B cell (primary cell): ENCODE measurements at regions not wholly inside any gene's neighbourhood (a gene's known extent, or its start where the extent isn't known, plus 50 kb on each side); places are given as distances from the start of the nearest gene placed in this dataset.

ENCODE experiments used
- ATAC-seq: fragments of 200-7000 bp; cut with Tn5 transposase; one replicate; pipeline ENCODE4 v1.10.0; 2021; ENCODE audit warnings: low read depth, mild to moderate bottlenecking, moderate number of reproducible peaks, moderate library complexity
- CTCF ChIA-PET: fragments of 350-600 bp; sonication (Branson Sonifier 250); formaldehyde crosslinking; loops from one replicate; lab custom pipeline; 2021; ENCODE audit warnings: antibody characterized with exemption, inconsistent platforms; lab: Charles Lee
- POLR2A ChIA-PET: fragments of 350-600 bp; sonication (Branson Sonifier 250); formaldehyde crosslinking; loops from one replicate; lab custom pipeline; 2021; ENCODE audit warnings: antibody characterized with exemption; lab: Charles Lee
- DNase-seq: peaks from one replicate; pipeline ENCODE4 v3.0.0; 2013
- H2AFZ ChIP-seq: 2 replicates; pipeline ENCODE4 v1.6.1; 2012; ENCODE audit warnings: mild to moderate bottlenecking, low read depth, low read length; ENCODE audit not compliant: insufficient read depth, poor library complexity, severe bottlenecking
- H3K27ac ChIP-seq, 2 donors: 1 replicate in 1 of 2; 2 replicates in 1 of 2; pipeline ENCODE4 v1.5.1; 2012 to 2013; ENCODE audit warnings: low read length in 2 of 2, mild to moderate bottlenecking in 2 of 2, moderate library complexity in 1 of 2
- H3K27me3 ChIP-seq, 4 experiments: fragments of 200-600 bp in 1 of 4; sonication (generic) in 1 of 4; replicated peaks in 1 of 4; 1 replicate in 2 of 4; 2 replicates in 2 of 4; pipeline versions ENCODE4 v1.6.1 to v1.7.0; 2013 to 2016; ENCODE audit warnings: low read length in 3 of 4, mild to moderate bottlenecking in 2 of 4, mixed read lengths in 1 of 4, moderate library complexity in 1 of 4; ENCODE audit not compliant: insufficient read depth in 4 of 4, control insufficient read depth in 3 of 4; ENCODE audit errors: control extremely low read depth in 1 of 4
- H3K36me3 ChIP-seq, 2 experiments: replicated peaks in 1 of 2; 1 replicate in 1 of 2; 2 replicates in 1 of 2; pipeline versions ENCODE4 v1.6.1 to v1.7.1; 2013; ENCODE audit warnings: low read length in 1 of 2; ENCODE audit not compliant: insufficient read depth in 2 of 2, control insufficient read depth in 1 of 2; ENCODE audit errors: control extremely low read depth in 1 of 2, extremely low read depth in 1 of 2
- H3K4me1 ChIP-seq, 2 donors: fragments of 200-600 bp in 1 of 2; sonication (generic) in 1 of 2; 1 replicate in 1 of 2; 2 replicates in 1 of 2; pipeline versions ENCODE4 v1.5.1 to v1.6.1; 2013 to 2017; ENCODE audit warnings: low read length in 2 of 2; ENCODE audit not compliant: control insufficient read depth in 2 of 2, insufficient read depth in 2 of 2
- H3K4me2 ChIP-seq: replicated peaks from 2 replicates; pipeline ENCODE3; 2012; ENCODE audit warnings: mild to moderate bottlenecking, low read depth, low read length; ENCODE audit not compliant: poor library complexity, severe bottlenecking
- H3K4me3 ChIP-seq, 5 experiments: fragments of 200-600 bp in 1 of 5; sonication (generic) in 1 of 5; 1 replicate in 3 of 5; 2 replicates in 2 of 5; pipeline versions ENCODE4 v1.5.1 to v1.7.0; 2011 to 2016; ENCODE audit warnings: low read length in 4 of 5, mild to moderate bottlenecking in 4 of 5, low read depth in 2 of 5, control low read depth in 1 of 5, moderate library complexity in 1 of 5; ENCODE audit not compliant: insufficient read depth in 1 of 5; ENCODE audit errors: control extremely low read depth in 1 of 5, extremely low read depth in 1 of 5
- H3K79me2 ChIP-seq: fragments of 200-600 bp; sonication (generic); one replicate; pipeline ENCODE4 v1.6.0; 2016; ENCODE audit warnings: low read length; ENCODE audit not compliant: control insufficient read depth, insufficient read depth
- H3K9ac ChIP-seq: fragments of 200-600 bp; sonication (generic); 2 replicates; pipeline ENCODE4 v1.6.1; 2017; ENCODE audit warnings: mild to moderate bottlenecking, low read length, moderate library complexity
- H3K9me3 ChIP-seq, 3 donors: one replicate each; pipeline versions ENCODE4 v1.6.1 to v1.7.1; 2013; ENCODE audit warnings: low read length in 2 of 3; ENCODE audit not compliant: control insufficient read depth in 2 of 3, insufficient read depth in 1 of 3; ENCODE audit errors: control extremely low read depth in 1 of 3
- H4K20me1 ChIP-seq: 2 replicates; pipeline ENCODE4 v1.6.0; 2012; ENCODE audit warnings: mild to moderate bottlenecking, low read length; ENCODE audit not compliant: insufficient read depth, control insufficient read depth, poor library complexity, severe bottlenecking
- H3K27ac Mint-ChIP-seq: one replicate; pipeline ENCODE4 v1.8.0; 2021; ENCODE audit warnings: mixed read lengths
- H3K27me3 Mint-ChIP-seq: one replicate; pipeline ENCODE4 v1.8.0; 2021; ENCODE audit warnings: mixed read lengths
- H3K4me1 Mint-ChIP-seq: one replicate; pipeline ENCODE4 v1.8.0; 2021; ENCODE audit warnings: mixed read lengths
- H3K4me3 Mint-ChIP-seq: one replicate; pipeline ENCODE4 v1.8.0; 2021; ENCODE audit warnings: mixed read lengths
- H3K9me3 Mint-ChIP-seq: one replicate; pipeline ENCODE4 v1.8.0; 2022; ENCODE audit warnings: mixed read lengths; ENCODE audit not compliant: insufficient read depth
- CTCF ChIP-seq: fragments of 200-600 bp; IDR thresholded peaks from one replicate; pipeline ENCODE4 v1.8.0; 2022; ENCODE audit warnings: antibody characterized with exemption, mild to moderate bottlenecking
- EZH2 ChIP-seq: IDR thresholded peaks from 2 replicates; pipeline ENCODE4 v1.6.1; 2012; ENCODE audit warnings: borderline replicate concordance, low read depth, mild to moderate bottlenecking, moderate library complexity, low read length; ENCODE audit not compliant: insufficient read depth, poor library complexity, severe bottlenecking
- WGBS: methylation state at CpG from one replicate; pipeline ENCODE4 v1.1.5; 2013; ENCODE audit warnings: missing lambda C conversion rate; ENCODE audit not compliant: insufficient coverage; 5-methylcytosine and 5-hydroxymethylcytosine counted together
- intact Hi-C: fragments of 100-400 bp; cut with micrococcal nuclease; formaldehyde crosslinking; loops from one replicate; pipeline ENCODE4 v1.10.0; 2022

GRCh38 chr4:181593703-181594102 lies 649.5 kb upstream of the TENM3 start:
- H2AFZ ChIP-seq: no peak overlapping the region
- H3K9me3 ChIP-seq: no peaks in the 10 kb centered on the region
- H3K9ac ChIP-seq: no peak overlapping the region
- H3K27ac ChIP-seq: no peak overlapping the region
- Mint-ChIP-seq H3K27me3 (no peaks in the 10 kb centered on the region), H3K4me1 (no peaks in the 10 kb centered on the region), H3K27ac (no peak overlapping the region), H3K4me3 (no peak overlapping the region), H3K9me3 (no peaks in the 10 kb centered on the region)
- no peaks in the 10 kb centered on the region for H3K4me1 ChIP-seq
- ChIA-PET CTCF (no interaction called here), POLR2A (no interaction called here)
- no peak for TF ChIP-seq EZH2
- TF ChIP-seq CTCF: no peak
- H3K79me2 ChIP-seq: no peaks in the 10 kb centered on the region
- H3K36me3 ChIP-seq: no peaks in the 10 kb centered on the region
- H3K4me3 ChIP-seq: no peak overlapping the region
- no peaks in the 10 kb centered on the region for H4K20me1 ChIP-seq
- ATAC-seq (no peak), DNase-seq (no peak)
- H3K4me2 ChIP-seq: no peak overlapping the region
- intact Hi-C loops: no loop called here
- H3K27me3 ChIP-seq: no peaks in the 10 kb centered on the region
- no CpG with 5 or more reads among the region's 2 CpGs for WGBS

GRCh38 chr4:181594188-181594587 lies 649.0 kb upstream of the TENM3 start:
- no peaks in the 10 kb centered on the region for H3K9me3 ChIP-seq
- no peaks in the 10 kb centered on the region for H3K79me2 ChIP-seq
- TF ChIP-seq EZH2 (no peak), CTCF (no peak)
- no peaks in the 10 kb centered on the region for H3K27me3 ChIP-seq
- Mint-ChIP-seq H3K9me3 (no peaks in the 10 kb centered on the region), H3K4me1 (no peaks in the 10 kb centered on the region), H3K27ac (no peak overlapping the region), H3K4me3 (no peak overlapping the region), H3K27me3 (no peaks in the 10 kb centered on the region)
- ChIA-PET CTCF (no interaction called here), POLR2A (no interaction called here)
- H3K36me3 ChIP-seq: no peaks in the 10 kb centered on the region
- DNase-seq (no peak), ATAC-seq (no peak)
- H3K4me3 ChIP-seq: no peak overlapping the region
- H3K4me1 ChIP-seq: no peaks in the 10 kb centered on the region
- H3K27ac ChIP-seq: no peak overlapping the region
- no peaks in the 10 kb centered on the region for H4K20me1 ChIP-seq
- no peak overlapping the region for H3K4me2 ChIP-seq
- no peak overlapping the region for H2AFZ ChIP-seq
- no peak overlapping the region for H3K9ac ChIP-seq
- intact Hi-C loops: no loop called here
